Activated CD8-positive, alpha-beta memory T cell treated with anti-CD3 and anti-CD28 coated beads, Interleukin-2, amount 50 U/mL, for 4 hours (primary cell): ENCODE measurements at regions not wholly inside any gene's neighbourhood (a gene's known extent, or its start where the extent isn't known, plus 50 kb on each side); places are given as distances from the start of the nearest gene placed in this dataset.

Experiments used
- DNase-seq: peaks from one replicate; pipeline ENCODE4 v3.0.0-alpha.2; 2020

DNA sequence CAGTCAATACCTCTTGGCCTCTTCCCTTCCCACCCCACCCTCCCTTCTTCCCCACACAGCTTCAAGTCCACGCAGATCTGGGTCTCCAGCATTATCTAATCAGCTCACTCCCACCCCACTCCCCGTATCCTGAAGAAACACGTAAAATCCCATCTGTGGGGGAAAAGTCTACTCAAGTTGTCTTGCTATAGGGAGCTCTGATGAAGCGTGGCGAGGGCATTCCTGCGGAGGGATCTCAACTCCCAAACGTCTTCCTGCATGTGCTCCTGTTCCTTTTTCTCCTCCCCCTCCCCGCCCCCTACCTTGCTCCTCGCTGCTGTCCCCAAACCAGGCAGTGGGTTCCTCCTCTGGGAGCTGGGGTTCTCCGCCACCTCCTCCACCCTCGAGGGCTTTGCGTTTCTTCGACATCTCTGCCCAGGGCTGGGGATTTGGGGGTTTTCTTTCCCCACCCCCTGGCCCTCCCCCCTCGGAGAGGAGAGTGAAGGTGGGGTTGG, 181.8 kb downstream of the TBXT start:
- DNase-seq, result no peak

DNA sequence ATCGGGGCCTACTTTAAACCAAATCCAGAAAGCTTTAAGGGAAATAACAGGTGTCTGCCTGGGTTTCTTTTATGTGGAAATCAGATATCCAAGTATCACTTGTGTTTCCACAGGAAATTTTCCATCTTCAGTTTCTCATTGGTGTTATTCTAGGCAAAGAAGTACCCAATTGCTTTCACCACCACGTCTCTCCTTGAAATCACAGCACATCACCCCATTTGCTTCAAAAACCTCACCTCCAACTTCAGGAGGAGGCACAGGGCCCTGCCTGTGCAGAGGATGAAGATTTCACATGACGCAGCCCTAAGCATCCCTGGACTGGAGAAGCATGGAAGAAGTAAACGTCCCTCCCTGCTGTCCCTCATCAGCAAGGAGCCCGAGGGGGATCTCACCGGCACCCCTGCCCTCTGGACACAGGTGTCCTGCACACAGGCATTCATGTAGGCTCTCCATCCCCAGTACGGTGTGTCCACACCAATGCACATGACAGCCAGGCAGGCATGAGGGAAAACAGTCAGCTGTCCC, 182.3 kb downstream of the TBXT start:
- DNase-seq, result no peak

DNA sequence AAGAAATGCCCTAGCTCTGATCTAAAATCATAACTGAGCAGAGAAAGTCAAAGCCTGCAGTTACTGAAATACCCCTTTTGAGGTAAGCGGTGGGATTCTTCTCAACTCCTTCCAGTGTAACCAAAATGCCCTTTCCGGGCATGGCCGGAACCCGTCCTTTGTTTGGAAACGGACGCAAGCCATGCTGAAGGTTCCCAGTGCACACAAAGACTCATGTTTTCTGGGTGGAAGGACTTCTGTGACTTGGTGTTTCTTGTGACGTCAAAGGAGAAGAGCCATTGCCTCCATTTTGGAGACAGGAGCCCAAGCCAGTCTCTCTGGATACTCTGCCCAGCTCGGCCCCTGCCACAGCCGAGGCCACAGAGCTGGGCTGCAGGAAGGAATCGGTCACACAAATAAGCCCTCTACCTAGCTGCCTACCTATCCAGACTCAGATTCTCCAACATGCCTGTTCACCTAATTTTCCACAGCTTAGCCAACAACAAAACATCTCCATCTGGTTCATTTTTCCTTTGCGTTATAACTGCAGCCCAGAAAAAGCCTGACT, 182.8 kb downstream of the TBXT start:
- no peak for DNase-seq

DNA sequence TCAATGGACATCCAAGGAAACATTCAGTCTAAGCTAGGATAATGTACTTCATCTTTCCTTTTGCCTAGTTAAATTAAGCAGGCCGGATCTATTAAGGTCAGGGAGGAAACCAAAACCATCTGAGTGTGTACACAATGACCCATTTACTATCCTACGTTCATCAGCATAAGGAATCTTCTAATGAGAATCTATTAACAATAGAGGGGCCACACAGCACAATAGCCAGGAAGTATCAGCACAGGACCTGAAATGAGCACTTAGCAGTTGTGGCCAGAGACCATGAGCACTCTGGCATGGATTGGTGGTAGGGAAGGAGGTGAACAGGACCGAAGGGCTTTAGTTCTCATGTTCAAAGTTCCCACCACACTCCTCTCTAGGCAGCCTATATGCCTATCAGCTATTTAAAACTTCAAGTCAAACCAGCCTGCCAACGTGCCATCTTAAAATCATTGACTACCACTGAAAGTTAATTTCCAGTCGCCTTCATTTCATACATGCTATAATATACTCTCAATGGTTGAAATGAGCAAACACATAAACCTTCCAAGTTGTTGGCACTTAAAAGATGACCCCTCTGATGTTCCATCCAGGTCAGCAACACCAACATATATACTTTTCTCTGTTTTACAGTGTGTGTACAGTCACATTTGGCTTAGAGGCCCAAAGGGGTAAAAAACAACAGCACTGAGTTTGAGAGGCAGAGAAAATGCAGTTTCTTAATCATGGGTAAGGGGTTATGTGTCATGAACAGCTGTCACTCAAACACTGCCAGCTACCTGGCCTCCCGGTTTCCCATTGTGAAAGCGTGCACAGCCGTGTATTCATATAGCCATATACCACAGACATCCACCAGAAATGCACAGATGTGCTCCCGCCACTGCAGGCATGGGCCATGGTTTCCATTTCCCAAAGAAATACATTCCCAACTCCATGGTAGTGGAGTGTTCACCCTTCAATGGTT, 184.3 kb downstream of the TBXT start:
- no peak for DNase-seq

DNA sequence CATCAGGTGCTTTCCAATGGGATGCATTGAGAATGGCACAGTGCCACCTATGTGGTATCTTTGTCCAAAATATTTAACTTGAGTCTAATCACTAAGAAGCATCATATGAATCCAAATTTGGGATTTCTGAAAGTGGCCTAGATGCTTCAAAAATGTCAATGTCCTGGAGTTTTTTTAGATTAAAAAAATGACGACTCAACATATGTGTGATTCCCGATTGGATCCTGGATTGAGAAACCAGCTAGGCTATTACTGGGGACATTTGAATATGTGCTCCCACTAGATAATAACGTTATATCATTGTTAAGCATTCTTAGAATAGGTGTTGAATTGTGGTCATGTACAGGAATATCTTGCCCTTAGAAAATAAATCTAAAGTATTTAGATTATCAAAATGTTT, 189.2 kb downstream of the TBXT start:
- DNase-seq, result no peak

DNA sequence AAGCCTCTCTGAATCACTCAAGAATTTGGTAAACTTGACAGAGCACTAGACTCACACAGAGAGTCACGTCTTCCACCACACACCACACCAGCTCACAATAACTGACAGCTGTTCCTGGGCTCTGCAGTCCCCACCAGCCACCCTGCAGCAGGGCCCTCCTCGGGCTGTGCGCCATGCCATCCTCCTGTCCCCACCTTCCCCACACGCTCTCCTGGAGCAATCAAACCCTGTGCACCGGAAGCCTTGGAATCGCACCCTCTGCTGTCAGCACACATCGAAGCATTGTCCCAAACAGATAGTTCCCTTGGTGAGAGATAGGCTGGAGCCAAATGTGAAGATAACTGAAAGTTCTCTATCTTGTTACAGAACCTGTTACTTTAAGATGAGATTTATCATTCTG, 191.0 kb downstream of the TBXT start:
- no peak for DNase-seq

DNA sequence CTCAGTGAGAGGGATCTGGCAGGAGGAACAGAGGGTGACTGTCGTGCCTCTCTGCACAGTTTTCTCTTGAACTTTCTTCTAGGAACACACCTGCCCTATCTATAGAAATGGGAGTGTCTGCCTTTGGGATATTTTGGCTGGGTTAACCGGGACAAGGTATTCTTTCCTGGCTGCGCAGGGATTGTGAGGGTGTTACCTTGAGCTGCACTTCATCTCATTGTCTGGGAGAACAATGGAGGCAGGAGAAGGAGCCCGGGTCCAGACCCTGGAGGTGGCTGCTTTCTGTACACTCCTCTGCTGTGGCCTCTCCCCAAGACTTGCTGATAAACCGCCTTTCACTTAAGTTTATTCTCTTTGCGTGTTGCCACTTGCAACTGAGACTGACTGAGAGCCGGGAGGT, 192.8 kb downstream of the TBXT start:
- DNase-seq, result no peak

DNA sequence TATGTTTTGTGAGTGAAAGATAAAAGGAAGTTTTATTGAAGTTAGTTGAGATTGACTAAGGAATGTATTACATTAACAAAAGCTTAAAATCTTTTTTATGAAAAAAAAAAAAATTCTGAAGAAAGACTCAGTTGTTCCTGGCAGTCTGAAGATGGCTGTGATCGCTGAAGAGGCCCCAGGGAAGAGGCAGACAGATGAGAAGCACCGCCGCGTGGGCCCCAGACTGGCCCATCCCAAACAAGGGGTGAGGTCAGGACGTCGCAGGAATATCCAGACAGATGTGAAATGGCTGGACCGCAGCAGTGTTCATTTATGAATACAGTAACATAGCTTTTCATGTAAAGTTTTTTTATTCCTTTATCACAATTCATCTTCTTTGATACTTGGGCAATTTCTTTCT, 194.2 kb downstream of the TBXT start:
- no peak for DNase-seq

DNA sequence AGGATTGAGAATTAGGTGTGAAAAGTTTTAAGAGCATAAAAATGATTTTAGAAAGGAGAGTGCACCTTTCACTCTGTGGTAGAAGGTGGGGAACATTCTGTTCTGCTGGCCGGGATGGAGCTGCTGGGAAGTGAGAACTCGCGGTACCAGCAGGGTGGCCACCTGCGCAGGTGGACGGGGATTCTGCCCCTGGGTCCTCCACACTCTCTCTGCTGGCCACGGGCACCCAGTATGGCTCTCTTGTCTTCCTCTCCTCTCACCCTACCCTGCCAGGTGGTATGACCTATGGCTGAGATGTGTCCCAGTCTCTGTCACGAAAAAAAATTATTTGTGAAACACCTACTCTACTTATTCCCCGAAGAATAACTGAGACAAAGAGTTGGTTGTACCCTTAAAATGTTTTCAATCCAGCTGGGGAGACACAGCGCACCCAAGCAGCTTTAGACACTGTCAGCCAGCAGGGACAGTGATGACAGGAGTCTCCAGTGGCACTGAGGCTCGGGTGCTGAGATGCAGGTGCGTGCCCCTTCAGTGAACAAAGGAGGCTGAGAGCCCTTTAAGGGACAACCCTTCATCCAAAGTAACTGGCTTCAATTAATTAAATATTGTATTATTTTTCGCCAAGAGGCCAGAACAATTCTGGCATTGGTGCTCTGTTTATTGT, 195.4 kb downstream of the TBXT start:
- DNase-seq, result no peak

DNA sequence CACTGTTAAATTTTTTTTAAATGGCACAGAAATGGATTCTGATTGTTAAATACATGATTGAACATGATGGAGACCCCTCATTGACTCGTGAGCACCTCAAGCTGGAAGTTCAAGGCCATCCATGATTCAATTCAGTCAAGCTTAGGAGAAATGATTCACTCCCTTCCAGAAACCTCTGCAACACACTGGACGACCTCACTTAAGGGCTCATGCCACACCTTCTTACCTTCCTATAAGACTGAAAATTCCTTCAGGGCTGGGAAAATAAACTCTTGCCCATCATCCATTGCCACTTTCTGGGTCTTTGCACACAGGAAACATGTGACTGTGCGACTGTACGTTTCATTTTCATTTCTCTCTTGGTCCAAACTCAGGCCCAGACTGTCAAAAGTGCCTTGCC, 196.4 kb downstream of the TBXT start:
- no peak for DNase-seq

DNA sequence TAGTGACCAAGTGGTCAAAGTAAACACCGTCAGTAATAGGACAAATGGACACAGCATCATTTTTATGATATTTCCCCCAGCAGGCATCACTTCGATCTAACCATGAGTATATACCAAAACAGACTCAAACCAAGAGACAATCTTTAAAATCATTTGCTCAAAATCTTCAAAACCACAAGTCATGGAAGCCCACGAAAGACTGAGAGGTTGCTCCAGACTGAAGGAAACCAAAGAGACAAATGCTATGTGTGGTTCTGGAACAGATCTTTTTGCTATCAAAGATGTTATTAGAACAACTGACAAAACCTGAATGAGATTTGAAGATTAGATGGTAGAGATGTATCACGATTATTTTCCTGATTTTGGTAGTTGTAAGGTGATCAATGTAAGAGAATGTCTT, 197.7 kb downstream of the TBXT start:
- no peak for DNase-seq

DNA sequence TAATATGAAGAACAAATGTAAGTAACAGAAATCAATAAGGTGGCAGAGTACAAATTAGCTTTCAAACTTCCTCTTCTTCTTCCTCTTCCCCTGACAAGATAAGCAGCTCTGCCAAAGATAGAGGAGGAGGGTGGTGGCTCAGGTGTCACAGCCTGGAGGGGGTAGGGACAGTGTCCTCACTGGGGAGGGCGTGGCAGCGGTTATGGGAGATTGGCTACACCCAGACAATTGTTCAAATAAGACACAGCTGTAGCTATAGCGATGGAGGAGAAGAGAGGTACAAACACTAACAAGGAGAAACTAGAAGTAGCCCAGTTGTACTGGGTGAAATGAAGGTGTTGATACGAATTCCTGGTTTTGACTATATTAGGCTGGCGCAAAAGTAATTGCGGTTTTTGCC, 198.5 kb downstream of the TBXT start:
- DNase-seq, result no peak

DNA sequence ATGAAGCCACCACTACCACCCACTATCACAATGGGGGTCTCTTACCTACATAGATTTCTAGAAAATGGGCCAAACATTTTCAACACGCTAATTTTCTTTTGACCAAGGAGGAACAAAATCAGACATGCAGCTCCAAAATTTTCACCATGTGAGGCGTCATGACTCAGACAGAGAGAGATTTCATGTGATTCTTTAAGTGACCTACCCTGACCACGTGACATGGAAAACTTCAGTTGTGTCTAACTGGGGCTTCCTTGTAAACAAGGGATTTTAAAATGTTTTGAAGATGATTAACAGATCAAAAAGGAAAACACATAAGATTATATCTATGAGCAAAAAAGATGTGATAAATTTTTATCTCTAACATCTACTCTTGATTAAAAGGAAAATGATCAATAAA, 199.2 kb downstream of the TBXT start:
- DNase-seq, result no peak

DNA sequence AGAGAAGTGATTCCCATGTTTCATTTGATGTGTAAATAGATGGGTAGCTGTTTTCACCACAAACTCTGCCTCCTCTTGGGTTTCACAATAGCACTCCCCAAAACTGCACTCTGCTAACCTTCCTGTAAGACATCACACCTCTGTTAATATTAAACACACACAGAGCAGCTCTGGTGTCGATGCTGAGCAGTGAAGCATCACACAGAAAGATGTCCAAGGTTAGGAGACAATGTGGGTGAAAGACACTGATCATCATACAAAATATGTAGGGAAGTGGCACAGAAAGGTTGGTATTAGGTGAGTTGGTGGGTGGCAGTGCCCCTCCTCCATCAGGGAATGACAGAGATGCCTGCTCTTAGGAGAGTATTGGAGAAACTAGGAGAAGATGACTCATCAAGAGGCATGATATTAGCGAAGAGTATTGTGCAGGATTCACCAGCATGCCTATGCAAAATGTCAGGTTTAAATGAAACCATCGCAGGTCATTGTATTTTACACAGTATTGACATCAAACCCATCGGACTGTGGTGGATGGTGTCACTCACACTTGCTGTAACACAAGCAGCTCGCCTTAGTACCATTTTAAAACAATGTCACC, 199.7 kb downstream of the TBXT start:
- DNase-seq, result no peak

DNA sequence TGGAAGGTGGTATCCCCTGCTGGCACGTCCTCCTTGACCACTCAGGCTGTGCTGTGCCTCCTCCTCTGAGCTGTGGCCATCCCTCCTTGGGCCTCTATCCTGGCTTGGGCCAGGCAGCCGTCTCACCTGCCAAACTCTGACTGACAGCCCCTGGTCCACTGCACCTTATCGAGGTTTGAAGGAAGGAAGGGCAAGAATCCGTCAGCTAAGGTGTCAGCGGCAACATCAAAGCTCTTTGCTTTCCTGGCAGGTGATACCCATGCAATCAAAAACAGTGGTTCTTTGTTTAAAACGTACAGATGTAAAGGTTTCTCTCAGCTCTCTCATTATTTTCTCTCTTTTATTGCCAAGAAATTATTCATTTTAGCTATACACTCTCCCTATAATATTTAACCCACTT, 203.9 kb downstream of the TBXT start:
- DNase-seq, result no peak

DNA sequence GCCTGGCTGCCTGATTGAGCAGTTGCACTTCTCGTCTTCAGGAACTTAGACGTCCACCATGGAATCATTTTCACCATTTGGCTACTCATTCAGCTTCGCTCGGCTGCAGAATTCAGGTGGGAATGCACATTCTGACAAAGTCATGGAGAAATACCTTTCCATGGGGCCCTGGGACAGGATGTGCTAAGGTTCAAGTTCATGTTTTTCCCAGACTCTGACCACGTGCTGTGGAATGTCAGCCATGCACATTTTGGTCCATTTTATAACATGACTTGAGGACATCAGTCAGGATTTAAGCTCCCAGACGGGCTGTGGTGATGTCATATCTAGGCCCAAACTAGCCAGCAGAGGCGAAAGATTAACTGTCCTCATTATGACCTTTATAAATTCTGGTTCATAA, 205.3 kb downstream of the TBXT start:
- no peak for DNase-seq

DNA sequence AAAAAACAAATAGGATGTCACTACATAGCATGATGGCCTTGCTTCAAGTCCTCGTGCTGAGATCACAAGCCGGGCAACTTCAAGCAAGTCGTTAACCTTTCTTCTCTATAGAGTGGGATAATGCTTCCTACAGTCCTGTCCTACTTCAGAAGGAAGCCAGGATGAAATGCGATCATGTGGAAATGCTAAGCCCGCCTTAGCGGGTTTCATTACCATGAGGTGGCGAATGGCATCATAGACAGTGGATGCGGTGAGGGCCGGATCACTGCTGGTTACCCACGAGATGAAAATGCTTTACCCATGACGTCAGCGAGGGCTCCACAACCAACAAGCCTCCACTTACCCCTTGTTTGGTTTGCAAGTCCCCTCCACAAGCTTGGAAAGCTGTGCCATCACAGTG, 206.4 kb downstream of the TBXT start:
- no peak for DNase-seq

DNA sequence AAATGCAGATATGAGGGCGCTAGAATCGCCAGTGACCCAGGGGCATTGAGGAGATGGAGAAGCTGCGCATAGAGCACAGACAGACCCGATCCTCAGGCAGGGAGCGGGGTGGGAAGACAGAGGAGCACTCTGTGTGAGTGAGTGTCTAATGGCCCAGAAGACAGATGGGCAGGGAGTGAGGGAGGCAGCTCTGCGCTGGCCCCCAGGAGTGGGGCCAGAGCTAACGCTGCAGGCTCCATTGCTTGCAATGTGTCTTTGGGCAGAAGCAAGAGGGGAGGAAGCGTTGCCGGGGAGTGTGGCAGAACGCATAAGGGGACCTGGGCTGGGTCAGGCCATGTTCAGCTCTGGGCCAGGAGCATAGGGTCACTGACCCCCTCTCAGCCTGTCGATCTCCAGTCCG, 207.0 kb downstream of the TBXT start:
- DNase-seq, result no peak

DNA sequence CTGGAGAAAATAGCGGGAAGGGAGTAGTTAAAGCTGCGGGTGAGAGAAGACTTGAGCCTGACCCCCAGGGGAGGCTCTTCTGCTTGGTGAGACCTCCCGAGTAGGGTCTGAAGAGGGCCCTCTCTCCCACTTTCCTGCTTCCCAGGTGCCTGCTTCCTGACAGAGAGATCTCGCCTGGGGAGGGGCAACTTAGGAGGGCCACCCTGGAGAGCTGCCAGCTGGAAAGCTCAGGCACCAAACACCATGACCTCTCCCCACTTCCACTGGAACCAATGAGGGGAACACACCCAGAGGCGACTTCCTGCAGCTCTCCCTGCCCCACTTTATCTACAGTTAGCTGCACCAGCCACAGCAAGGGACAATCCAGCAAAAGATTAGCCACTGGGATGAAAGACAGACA, 208.0 kb downstream of the TBXT start:
- DNase-seq, result no peak

DNA sequence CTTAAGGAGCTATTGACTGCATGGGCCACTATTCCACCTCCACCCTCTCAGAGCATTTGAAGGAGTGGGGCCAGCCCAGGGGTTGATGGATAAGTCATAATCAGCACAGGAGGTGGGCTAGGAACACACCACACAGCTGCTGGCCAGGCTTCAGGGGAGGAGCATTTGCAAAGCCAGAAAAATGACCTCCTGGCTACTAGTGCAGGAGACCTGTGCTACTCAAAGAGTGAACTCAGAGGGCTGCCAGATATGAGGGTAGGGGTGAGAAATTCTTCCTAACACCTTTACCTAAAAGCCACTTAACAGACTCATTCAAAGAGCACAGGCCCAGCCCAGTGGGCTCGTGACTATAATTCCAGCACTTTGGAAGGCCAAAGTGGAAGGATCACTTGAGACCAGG, 210.8 kb downstream of the TBXT start:
- no peak for DNase-seq

DNA sequence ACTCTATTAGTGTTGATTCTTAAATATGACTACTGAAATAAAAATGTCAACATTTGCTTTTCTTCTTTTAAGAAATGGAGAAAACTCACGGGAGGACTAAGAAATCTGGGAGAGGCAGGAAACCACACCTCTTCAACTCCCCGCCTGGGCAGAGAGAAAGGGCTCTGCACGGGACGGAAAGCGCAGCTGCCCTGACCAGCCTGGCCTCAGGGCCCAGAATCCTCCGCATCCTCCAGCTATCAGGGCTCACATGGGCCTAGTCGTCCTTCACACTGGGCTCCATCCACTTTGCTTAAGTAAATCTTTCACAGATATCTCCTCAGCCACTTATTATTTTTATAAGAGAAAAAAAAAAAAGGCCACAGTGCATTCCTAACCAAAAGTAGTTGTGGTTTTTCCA, 215.1 kb downstream of the TBXT start:
- no peak for DNase-seq

DNA sequence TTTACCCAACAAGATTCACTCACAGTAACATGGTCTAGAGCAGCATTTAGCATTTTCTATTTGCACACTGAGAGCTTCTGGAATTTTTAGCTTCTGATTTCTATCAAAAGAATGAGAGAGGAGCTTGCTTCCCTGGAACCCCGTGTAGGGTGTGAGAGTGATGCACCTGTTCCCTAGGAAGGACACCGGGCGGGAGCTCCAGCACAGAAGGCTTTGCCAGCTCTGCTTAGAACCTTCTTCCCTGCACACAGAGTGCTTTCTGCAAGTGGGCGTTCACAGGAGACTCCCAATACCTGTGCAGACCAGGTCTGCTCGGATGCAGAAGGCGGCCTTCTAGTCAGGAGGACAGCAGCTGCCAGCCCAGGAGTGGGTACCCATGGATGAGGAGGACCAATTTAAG, 217.3 kb downstream of the TBXT start:
- no peak for DNase-seq

DNA sequence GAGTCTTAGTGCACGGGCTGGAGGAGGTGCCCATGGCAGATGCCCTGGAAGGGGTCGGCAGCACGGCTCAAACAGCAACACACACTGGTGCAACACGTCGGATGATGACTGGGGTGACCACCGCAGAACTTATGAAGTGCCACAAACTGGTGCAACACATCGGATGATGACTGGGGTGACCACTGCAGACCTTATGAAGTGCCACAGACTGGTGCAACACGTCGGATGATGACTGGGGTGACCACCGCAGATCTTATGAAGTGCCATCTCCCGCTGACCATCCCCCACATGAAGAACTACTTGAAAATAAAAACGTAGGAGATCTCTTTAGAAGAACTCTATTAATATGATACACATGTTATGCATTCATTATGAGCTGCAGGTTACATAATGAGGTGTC, 218.3 kb downstream of the TBXT start:
- no peak for DNase-seq
